ENCODE measurements at regions not wholly inside any gene's neighbourhood (a gene's known extent, or its start where the extent isn't known, plus 50 kb on each side); places are given as distances from the start of the nearest gene placed in this dataset.
"Not testable (repeated sequence)": the region's sequence is repeated elsewhere in the genome, so short reads cannot be mapped to it uniquely, and the experiment has no call there.

DNA sequence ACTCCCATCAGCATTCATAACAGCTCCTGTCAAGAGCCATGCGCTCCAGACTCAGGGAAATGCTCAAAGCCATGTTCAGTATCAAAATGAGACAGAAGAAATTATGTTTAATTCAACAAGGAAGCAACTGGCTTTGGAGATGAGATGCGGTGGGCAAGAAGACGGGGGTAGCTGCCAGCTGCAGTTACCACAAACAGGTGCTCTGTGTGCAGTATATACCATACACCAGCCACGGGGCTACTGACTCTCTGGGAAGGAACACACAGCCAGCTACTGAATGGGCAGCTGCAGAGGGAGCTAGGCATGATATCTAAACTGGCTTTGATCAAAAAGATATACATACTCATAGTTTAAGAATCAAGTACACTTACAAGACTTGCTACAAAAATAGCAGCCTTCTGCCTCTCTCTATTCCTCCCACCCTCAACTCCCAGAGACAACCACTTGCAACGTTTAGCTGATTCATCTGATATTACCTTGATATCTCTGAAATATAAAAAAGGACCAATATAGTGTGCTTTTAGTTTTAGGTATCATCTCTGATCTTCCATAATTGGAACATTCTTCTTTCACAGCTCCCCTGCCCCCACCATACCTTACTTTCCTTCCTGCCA lies 593.0 kb downstream of the UQCRFS1 start:
- DNase-seq (ENCODE audit: low read depth), result no peak

DNA sequence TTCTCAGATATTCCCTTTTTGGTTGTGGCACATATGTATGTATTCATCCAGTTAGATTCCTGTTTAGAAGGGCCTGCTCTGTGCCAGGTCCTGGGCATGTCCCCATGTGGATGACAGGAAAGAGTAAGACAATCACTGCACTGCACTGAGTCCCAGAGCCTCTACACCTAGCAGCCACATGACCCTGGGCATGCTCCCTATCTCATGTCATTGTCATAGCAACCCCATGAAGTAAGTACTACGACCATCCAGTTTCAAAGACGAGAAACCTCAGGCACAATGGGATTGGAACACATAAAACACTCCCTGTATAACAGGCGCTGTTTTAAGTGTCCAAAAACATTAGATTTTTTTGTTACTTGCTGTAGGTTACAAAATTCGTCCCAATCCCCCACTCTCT lies 594.4 kb downstream of the UQCRFS1 start:
- no peak for DNase-seq (ENCODE audit: low read depth)

DNA sequence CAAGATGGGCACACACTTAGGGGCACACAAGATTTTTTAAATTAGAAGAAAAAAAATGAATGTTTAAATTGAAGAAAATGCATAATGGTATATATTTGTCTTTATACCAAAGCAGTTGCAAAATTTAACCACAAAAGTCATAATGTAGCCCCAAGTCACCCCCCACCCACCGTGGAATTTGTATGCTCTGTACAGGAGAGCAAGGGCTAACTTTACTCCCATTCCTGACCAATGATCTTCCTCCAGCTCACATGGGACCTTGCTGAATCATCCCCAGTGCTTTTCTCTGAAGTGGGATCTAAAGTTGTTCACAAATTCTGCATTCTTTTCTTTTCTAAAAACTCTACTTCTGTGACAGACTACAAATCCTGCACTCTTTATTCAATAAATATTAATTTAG lies 597.0 kb downstream of the UQCRFS1 start:
- DNase-seq (ENCODE audit: low read depth), result no peak

DNA sequence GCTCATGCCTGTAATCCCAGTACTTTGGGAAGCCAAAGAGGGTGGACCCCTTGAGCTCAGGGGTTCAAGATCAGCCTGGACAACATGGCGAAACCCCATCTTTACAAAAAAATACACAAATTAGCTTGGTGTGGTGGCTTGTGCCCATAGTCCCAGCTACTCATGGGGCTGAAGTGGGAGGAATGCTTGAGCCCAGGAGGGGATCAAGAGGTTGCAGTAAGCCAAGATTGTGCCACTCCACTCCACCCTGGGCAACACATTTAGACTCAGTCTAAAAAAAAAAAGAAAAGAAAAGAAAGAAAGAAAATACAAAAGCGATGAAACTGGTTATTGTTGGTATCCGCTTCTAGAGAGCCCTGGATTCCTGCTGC lies 597.4 kb downstream of the UQCRFS1 start:
- no peak for DNase-seq (ENCODE audit: low read depth)

DNA sequence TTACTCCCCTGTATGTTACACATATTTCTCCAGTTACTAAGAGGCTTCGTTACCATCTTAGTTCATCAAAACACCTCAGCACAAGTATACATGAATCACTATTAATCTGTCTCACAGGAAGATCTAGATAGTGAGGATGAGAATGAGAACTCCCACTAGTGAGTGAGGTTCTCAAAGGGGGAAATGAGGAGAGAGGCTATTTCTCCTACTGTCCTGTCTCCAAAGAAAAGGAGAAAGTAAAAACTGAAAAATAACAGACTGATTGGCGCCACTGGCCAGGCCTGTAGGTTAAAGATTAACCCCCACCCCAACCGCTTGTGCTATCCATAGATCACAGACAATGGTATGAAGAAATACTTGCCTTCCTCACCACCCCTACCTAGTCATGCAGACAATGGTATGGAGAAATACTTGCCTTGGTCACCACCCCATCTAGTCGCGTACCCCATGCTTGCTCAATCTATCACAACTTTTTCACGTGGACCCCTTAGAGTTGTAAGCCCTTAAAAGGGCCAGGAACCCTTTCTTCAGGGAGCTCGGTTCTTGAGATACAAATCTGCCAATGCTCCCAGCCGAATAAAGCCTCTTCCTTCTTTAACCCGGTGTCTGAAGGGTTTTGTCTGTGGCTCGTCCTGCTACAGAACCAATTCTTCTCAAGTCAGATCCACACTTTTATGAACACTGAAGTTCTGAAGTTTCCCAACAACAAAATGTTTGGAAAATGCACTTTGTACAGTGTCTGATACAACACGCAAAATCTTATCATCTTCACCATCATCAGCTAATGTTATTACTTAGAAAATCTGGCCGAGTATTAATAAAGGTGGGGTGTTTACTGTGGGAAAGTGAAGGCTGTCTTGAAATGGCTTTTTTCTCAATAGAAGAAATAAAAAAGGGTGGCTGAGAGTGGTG lies 598.1 kb downstream of the UQCRFS1 start:
- DNase-seq (ENCODE audit: low read depth), result no peak

GRCh38 chr19:28612275-28612769 lies 600.6 kb downstream of the UQCRFS1 start:
- DNase-seq (ENCODE audit: low read depth), result no peak

DNA sequence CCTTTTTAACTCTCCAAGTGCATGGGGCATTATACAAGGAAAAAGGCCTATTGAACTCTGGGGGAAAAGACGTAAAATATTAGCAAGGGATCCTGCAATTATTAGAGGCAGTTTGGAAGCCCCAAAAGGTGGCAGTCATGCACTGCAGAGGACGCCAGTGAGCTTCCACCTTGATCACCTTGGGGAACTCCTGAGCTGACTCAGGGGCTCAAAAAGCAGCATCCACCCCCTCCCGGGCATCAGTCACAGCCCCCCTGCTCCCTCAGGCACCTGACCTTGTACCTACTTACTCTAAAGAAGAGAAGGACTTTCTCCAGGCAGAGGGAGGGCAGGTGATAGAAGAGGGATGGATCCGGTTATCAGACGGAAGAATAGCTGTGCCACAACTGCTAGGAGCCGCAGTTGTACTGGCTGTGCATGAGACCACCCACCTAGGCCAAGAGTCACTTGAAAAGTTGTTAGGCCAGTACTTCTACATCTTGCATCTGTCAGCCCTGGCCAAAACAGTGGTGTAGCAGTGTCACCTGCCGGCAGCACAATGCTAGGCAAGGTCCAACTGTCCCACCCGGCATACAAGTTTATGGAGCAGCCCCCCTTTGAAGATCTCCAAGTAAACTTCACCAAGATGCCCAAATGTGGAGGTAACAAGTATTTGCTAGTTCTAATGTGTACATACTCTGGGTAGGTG lies 601.6 kb downstream of the UQCRFS1 start:
- not testable (repeated sequence) for DNase-seq (ENCODE audit: low read depth)

DNA sequence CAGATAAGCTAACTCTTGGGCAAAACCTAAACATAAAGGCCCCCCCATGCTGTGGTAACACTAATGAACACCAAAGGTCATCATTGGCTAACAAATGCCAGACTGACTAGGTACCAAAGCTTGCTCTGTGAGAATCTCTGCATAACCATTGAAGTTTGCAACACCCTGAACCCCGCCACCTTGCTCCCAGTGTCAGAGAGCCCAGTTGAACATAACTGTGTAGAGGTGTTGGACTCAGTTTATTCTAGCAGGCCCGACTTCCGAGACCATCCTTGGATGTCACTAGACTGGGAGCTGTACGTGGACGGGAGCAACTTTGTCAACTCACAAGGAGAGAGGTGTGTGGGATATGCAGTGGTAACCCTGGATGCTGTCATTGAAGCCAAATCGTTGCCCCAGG lies 602.2 kb downstream of the UQCRFS1 start:
- no peak for DNase-seq (ENCODE audit: low read depth)

GRCh38 chr19:28609944-28610343 lies 603.0 kb downstream of the UQCRFS1 start:
- no peak for DNase-seq (ENCODE audit: low read depth)

GRCh38 chr19:28609091-28609755 lies 603.7 kb downstream of the UQCRFS1 start:
- DNase-seq (ENCODE audit: low read depth), result no peak

GRCh38 chr19:28608292-28608691 lies 604.7 kb downstream of the UQCRFS1 start:
- no peak for DNase-seq (ENCODE audit: low read depth)

DNA sequence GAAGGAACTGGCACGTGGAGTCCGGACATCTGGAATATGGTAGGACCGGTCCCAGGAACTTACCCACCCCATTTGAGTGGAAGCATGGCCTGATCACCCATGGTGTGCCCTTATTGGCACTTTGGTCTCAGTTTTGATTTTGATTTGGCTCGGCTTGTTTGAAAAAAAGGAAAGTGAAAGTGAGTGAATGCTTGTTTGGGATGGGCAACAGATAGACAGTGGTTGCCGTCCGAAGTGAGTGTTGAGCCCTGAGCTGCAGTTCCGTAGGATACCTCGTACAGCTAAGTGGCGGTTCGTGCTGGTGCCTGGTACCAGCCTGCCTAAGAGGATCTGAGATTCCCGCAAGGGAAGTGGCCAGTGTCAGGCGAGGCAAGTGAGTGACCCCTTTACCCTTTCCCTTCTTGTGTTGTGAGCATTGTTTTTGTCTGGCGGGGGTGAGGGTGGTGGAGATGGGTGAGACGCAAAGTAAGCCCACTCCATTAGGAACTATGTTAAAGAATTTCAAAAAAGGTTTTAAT lies 605.8 kb downstream of the UQCRFS1 start:
- no peak for DNase-seq (ENCODE audit: low read depth)

GRCh38 chr19:28606269-28607032 lies 606.5 kb downstream of the UQCRFS1 start:
- DNase-seq (ENCODE audit: low read depth), result no peak

DNA sequence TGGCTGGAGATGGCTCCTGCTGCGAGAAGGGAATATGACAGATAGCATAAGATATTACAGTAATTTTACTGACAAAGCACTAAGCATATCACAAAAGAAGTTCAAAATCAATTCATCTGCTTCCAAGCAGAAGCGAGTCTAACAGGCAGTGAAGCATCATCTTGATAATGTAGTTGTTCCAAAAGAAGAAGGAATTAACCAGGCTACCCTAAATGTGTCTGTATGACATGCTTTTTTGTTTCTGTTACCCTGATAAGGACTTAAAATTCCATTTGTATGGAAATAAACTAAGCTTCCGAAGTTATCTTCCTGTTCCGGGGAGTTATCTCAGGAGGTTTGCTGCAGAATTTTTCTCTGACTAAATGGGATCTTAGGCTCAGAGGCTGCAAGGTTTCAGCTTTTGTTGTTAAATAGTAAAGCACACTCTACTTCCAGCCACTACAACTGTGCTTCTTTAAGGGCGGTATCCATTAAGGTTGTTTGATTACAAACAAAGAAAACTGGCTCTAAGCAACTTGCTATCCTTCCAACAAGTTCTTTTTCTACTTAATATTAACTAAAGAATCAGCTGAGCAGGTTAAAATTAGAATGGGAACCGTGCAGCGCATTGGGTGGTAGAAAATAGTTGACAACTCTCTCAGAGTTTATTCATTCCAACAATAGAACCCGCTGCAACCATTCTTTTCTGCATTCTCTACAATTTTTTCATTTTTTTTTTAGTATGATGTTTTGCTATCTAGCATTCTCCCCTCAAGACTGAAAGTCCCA lies 607.3 kb downstream of the UQCRFS1 start:
- DNase-seq (ENCODE audit: low read depth), result no peak

DNA sequence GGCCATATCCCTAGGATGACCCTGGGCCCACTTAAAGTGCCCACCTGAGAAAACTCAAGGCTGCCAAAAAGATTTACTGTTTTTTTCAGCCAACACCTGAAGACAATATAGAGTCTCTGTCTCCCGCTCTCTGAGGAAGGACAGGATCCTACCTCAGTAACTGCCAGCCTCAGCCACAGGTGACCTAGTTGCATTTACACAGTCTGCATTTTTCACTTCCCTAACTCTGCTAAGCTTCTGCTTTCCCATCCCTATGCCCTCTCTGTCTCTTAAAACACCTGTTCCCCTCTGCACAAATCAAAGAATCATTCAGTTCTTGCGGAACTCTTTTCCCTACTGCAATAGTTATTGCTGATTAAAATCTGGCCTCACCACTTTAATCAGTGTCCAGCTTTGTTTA lies 609.5 kb downstream of the UQCRFS1 start:
- no peak for DNase-seq (ENCODE audit: low read depth)

DNA sequence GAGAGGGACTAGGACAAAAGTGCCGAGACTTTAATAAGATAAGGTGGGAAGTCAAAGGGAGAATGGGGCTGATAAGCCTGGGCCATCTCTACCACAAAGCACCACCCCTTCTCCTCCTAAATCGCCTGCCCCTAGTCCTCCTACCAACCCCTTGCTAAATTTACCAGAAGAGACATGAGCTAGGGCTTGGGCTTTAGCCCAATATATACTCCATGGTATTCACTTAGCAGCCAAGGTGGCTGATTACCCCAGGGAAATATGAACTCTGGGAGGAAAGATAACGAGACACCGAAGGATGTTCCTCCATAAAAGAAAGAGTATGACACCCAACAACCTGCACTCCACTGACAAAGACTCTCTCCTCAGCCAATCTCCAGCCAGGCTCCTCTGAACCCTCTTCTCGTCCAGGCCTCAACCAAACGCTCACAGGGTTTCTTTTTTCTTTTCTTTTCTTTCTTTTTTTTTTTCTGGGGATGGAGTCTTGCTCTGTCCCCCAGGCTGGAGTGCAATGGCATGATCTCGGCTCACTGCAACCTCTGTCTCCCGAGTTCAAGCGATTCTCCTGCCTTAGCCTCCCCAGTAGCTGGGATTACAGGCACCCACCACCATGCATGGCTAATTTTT lies 610.2 kb downstream of the UQCRFS1 start:
- no peak for DNase-seq (ENCODE audit: low read depth)

DNA sequence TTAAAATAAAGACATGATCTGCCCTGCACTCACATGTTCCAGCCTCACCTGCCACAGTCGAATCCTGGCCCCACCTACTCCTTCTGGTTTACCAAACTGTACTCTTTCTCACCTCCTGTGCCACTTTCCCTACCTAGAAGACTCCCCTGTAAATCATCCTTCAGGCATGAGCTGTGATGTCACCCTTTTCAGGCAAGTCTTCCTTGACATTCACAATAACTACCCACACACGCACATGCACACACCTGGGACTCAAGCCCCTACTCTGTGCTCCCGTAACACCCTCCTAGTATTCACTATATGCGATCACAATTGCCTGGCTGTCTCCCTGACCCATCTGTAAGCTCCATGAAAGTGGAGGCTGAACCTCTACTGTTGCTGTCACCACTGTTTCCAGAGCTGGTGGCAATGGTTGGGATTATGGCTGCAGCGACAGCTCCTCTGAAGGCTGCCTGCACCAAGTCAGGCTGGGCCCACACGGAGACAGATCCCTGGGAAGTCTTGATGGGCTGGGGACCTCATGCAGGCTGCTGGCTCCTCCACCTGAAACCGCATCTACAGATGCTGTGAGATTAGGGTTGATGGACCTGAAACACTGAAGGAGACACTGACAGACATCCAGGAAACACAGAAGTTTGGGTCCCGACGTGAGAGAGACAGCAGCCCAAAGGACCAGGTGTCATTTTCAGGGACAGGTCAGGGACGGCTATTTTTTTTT lies 611.1 kb downstream of the UQCRFS1 start:
- DNase-seq (ENCODE audit: low read depth), result no peak

DNA sequence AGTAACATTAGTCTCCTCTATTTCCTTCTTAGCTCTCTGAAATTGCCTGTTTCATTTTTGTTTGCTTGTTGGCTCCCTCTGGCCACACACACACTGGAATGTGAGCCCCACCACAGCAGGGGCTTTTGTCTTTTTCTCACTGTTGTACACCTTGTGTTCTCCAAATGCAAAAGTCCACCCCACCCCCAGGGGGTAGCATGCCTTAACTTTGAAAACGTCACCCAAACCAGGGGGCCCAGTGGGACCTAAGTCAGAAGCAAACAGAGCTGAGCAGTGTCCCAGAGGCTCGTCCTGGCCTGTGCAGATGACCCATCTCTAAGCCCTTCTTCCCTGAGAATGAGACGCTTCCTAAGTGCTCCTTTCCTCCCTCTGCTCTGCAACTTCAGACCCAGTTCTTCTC lies 614.1 kb downstream of the UQCRFS1 start:
- DNase-seq (ENCODE audit: low read depth), result no peak

DNA sequence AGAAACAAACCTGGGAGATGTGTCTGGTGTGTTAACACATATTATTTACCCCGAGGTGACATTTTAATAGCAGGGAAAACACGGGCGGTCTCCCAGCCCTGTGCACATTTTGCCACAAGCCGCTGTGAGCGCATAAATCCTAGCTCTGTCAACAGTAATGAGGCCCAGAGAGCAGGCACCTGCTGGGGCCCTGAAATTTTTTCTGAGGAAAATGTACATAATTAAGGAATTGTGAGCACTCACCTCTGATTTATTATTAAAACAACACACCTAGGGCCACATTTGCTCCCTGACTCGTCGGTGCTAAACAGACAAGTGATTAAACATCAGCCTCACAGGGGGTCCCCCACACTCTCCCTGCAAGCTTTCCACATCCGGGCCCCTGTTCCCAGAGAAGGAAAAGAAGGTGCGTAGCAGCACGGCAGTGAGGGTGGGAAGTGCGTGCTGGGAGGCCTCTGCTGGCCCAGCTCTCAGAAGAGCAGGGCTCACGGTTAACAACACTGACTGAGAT lies 616.3 kb downstream of the UQCRFS1 start:
- no peak for DNase-seq (ENCODE audit: low read depth)

Measured in activated T-helper 9 cell treated with anti-CD3 and anti-CD28 coated beads, Interleukin-2, amount 50 U/mL, for 16 hours (primary cell).